Stimulated activated CD4-positive, alpha-beta T cell treated with anti-CD3 and anti-CD28 coated beads, Interleukin-2, amount 100 ng/mL, for 24 hours (primary cell): ENCODE measurements at regions not wholly inside any gene's neighbourhood (a gene's known extent, or its start where the extent isn't known, plus 50 kb on each side); places are given as distances from the start of the nearest gene placed in this dataset.

Experiments
- DNase-seq, 2 donors: peaks; one replicate each; pipeline ENCODE4 v3.0.0-alpha.2; 2020

DNA sequence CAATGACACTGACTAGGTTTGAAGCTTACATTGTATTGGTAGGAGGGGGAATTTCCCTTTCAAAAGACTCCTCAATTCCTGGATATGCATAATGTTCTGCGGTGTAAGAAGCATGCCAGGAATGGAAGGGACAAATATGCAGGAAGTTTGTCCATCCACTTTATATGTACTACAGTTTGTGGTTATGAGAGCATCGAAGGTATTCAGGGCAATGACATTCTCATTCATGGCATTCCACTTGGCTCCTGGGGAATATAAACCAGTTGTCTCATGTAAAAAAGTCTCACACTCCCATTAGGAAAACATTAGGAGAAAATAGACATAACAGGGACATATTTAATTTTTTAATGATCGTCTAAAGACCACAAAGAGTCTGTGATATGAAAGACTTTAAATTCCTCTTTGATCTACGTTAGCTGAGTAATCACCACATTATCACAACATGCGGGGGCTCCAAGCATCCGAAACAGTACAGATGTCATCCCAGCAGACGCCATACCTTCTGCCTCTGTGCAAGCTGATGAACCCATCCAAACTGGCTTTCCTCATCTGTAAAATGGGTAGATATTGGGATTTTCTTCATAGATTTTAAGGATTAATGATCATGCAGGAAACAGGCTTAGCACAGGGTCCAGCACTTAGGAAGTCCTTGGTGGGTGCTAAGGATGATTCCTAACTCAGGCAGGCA, 675.3 kb downstream of the INHBA start:
- DNase-seq, result no peak

DNA sequence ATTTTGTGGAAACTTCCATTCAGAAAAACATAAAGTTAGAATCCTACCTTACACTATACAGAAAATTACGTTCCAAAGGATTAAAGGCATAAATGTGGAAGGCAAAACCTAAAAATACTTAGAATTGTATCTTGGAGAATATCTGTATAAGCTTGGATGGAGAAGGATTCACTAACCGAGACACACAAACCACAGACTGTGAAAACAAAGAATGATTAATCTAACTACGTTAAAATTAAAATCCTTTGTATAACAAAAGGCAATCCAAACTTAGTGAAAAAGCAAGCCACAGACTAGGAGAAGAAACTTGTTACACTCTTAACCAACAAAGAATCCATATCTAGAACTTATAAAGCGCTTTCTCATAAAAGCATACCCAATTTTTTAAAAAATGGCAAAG, 678.8 kb downstream of the INHBA start:
- DNase-seq, result no peak

DNA sequence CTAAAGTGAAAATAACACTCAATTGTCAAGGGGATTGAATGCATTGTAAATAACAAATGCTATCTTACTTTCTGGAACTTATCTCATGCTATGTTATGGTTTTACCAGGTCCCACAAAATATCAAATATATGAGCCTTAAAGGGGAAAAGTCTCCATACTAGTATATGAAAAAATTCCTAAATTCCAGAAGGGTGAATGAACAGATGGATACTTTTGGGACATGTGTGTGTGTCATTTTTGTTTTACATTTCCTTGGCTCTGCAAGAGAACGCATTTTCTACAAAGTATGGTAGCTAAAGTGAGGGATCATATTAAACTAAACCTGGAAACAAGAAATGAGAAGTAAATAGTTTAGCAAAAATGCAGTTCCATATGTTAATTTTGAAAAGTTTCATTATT, 682.8 kb downstream of the INHBA start:
- DNase-seq, result no peak

DNA sequence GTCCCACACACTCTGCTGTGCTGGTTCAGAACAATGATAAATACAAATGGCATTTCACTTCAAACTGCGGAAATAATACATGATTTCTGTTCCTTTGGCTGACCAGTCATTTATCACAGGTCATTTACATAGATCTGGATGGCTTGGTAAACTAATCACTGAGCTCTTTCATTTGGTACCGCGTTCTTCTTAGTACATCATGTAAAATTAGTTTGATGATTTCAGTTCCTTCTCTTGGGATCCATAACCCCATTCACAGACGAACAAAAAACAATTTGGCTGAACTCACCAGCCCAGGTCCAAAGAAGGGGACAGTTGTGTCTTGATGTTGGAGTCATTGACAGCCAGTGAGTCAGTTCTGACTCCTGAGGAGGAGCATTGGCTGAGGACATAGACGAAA, 689.8 kb downstream of the INHBA start:
- no peak for DNase-seq

DNA sequence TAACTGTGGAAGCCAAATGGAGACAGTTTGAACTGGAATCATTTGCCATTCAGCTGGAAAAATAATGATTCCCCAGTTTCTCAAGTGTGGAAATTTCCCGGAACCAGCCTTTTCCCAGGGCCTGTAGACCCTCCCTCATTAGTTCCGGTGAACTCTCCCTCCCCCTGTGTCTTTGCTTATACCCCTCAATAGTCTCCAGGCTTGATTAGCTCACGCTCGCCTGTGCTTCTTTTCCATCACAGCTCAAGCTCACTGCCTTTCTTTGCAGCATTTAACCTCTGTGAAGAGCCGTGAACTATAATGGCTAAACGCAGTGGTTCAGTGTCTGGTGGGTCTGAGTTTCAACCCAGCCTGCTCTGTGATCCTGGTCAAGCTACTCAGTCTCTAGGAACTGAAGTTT, 690.8 kb downstream of the INHBA start:
- DNase-seq, result no peak

DNA sequence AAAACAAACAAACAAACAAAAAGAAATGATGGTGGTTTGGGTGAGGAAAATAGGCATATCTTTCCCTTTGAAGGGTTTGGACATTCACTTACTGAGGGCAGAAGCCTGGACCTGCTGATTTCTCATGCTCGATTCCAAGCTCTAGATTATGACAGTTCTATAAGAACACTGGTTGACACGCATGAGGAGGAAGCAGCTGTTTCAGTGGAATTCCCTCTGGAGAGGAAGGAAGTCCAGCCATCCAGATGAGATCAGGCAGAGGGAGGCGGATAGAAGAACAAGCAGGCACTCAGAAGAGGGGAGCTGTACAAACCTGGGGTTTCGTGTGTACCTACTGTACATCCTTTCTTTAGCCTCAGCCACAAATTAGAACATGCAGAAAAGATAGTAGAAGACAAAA, 691.9 kb downstream of the INHBA start:
- DNase-seq, result no peak

DNA sequence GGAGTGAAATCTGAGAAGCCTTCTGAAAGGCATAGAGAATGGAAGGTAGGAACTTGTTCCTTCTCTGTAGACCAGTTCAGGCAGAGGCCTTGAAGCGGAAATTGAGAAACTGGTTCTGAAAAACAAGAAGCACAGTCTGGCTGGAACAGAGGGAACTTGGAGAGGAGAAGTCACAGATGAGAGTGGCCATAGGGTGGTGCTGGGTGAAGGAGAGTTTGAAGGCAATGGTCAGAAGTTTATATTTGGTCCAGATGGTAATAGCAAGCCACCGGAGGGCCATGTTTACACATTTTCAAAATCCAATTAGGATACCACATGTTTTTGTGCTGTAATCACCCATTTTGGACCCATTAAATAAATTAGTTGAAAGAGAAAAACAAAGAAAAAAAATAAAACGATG, 692.5 kb downstream of the INHBA start:
- DNase-seq, result no peak

DNA sequence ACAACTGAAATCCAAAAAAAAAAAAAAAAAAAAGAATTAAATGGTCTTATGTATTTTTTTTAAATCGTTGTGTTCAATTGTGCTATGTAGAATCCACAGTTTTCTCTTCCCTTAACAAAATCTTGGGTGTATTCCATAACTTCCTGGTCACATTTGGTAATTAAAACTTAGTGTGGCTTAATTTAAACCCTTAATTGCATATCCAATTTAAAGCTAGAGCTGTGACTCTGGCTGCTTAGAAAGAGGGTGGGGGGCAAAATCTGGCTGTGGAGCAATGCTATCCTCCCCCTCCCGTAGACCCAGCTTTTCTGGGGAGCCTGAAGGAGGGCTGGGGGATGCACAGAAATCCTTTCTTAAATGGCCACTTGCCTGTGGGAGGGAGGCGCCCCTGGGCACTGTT, 695.1 kb downstream of the INHBA start:
- no peak for DNase-seq

DNA sequence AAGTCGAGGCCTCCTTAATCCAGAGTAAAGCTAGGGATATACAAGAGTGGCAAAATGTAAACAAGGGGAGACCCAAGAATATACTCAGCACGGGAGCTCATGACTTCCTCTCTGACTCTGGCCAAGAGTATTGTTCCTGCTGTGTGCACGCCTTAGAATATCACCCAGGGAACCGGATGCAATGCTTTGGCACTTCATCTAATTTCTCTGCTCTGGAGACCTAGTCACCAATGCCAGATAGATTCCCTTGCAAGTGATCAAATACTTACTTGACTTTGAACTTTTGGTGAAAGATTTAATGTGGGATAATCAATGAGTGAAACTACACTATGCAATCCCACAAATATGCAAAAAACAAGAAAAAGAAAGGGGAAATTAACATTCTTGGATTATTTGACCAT, 695.5 kb downstream of the INHBA start:
- no peak for DNase-seq

DNA sequence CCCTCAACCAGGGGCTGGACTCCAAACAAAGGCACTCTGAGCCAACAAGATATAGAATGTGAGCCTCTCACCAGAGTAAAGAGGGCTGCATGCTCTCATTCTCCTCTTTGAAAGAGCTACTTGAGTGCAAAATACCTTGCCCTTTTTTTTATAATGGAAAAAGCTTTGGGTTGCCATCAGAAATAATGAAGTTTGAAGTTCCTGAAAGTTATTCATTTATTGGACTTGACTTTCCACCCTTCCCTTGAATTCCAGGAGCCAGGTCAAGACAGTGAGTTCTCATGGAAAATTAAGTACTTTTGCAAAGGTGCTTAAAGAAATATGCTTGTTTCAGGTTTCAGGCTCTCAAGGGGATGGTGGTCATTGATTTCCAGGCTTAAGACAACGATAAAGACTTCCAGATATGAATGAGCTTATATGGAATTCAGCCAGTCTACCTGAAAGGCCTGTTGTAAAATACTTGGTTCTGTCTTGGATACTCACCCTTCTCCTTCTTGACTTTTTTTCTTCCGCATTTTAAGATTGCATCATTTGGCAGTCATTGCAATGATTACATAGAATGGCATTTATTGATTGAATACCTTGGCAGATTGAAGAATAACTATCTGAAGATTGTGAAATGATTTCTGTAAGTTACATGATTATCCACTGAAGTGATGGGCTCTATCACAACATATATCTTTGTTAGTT, 696.4 kb downstream of the INHBA start:
- DNase-seq, result no peak

DNA sequence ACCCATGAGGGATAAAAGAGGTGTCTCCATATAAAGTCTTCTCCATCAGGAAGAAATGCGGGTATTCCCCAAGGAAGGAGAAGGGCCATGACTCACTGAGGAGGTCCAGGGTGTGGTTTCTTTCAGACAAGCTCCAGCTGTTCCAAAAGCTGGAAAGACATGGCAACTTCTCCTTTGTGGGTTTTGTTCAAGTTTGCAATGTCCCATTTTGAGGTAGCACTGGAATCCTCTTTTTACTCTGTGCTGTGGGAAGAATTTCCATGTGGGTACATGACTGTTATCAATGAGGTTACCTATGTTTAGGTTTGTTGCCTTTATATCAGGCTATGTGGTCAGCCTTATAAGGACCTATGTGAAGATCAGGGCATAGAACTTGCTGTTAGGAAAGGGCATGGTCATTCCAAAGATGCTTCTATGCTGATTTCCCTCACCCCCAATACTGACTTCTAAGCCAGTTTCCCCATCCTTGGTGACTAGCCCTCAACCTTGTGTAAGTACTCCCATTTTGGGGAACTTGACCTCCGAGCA, 697.5 kb downstream of the INHBA start:
- DNase-seq, result no peak

DNA sequence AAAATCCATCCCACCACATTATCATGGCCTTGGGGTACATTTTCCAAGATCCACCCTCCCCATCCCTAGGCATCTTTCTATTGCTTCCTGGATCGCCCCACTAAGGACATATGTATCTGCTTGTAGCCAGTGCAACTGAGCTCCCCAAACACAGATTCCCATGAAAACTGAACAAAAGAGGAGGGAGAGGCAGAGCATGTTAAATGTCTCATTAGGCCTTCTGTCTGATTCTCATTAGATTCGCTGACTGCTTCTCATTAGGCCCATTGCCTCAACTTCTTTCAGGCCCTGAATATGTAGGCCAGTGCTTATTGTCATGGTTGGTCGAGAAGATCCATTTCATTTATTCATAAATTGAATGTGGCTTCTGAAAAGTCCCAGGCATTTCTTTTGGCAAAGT, 698.9 kb downstream of the INHBA start:
- no peak for DNase-seq

DNA sequence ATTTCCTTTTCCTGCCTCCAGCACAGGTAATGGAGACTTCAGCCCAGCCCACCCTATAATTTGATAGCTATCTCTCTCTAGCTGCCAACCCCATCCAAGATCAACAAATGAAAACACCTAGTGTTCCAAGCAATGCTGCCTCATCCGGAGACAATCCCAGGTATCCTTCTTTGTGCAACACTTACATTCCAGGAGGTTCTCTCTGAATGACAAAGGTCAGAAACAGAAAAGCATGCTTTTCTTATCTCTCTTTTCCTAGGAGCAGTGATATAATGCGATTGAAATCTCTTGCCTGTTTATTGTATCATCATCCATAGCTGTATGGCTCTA, 699.3 kb downstream of the INHBA start:
- DNase-seq, result no peak

DNA sequence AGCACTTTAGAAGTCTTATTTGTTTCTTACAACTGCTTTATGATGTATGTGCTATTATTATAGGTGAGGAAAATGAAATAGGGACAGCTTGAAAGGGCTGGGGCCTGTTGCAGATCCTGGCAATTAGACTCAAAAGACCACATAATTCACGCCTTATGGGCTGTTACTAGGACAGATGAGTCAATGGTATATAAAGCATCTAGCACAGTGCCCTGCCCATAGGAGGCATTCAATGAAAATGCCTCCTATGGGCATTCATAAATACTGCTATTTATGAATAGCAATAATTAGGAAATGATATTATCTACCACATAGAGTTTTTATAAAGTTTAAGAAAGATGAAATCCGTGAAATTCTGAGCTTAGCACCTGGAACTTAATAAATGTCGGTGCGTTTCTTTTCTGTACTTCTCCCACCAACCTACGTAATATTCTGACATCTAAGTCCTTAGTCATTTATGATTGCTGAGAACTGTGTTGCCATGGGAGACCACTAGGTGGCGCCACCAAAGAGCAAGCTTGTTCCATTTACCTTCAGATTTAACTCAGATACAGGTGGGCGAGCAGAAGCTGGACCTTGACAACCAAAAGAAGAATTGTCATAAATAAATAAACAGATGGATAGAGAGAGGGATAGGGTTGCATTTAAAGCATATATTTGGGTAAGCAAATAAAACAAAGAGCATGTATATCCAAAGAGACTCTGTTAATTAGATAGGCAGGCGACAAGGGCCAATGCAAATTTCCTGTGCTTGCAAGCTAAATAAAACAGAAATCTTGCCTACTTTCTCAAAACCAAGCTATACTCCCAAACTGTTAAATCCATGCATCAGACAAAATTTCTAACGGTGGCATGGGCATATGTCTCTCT, 699.9 kb downstream of the INHBA start:
- peak in 1 of 2 donors; percentile 47 for DNase-seq

DNA sequence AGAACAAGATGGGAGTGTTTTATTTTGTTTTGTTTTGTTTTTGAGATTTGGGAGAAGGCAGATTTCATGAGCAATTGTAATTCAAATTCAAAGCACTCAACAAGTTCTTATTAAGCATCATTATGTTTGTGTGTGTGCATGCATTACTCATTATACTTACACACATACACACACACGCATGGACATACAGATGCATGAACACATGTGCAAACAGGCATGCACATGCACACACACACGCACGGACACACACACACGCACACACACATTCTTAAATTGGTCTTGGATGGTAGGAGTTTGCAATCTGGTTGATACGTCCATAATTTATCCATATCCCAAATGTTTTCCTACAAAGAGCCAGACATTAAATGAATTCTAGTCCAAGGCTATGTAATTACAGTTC, 702.8 kb downstream of the INHBA start:
- no peak for DNase-seq

DNA sequence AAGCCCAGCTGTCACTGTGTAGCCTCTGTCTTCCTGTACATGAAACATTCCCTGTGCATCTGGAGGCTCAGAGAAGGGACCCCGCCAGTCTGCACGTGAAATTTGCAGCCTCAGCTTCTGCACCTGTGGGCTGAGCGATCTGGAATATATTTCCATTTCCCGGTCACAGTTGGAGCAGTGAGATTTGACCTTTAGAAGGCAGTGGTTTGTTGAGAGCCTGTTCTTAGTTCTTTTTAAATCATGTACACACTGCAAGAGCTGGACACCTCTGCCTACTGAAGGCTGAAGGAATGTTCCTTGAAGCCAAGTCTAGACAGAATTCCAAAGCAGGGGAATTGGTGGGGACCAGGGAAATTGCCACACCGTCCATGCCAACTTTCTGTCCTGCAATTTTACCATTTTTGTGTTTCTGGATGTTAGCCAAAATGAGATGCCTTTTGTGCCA, 706.6 kb downstream of the INHBA start:
- DNase-seq, result no peak

DNA sequence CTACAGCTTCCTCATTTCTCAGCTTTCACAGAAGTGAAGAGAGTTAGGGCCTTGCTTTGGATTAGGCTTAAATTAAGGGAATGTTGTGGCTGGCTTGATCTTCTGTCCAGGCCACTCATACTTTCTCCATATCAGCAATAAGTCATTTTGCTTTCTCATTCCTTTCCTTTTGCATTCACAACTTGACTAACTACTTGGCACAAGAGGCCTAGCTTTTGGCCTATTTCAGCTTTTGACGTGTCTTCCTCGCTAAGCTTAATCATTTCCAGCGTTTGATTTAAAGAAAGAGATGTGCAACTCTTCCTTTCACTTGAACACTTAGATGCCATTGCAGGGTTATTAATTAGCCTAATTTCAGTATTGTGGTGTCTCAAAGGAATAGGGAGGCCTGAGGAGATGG, 712.0 kb downstream of the INHBA start:
- no peak for DNase-seq

DNA sequence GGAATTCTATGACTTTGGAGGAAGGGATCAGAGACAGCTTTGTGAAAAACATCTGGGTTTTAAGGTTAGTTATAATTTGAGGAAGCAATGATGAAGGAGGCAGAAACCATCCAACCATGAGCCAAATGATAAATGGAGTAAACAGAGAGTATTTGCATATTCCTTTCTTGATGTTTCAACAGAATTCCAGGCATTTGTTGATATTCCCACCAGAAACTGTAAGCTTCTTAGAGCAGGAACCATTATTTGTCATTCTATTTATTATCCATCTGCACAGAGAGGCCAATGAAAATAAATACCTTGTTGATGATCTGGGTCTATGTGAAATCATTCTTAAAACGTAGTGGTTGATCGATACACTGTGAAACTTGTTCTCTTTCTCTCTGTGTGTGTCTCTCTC, 715.3 kb downstream of the INHBA start:
- DNase-seq, result no peak

DNA sequence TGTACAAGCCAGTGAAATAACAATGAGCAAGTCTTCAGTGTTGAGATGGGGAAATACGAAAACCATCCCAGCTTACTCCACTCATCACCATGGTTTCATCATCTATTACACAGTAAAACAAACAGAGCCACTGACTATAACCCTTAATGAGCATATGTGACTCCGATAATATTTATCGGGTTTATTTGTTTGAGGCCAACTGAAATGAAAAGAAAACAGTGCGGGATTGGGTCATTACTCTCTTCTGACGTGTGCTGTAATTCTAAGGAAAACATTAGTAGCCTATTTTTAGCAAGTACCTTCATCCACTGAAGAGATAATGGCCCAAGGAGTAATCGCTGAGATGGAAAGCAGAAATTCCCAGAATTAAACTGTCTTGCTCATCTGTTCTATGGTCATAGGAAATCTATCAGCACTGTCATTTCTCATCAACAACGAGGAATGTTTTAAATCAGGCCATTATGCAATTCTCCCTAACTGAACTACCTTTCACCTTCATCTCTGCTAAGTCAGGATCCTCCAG, 716.5 kb downstream of the INHBA start:
- no peak for DNase-seq

DNA sequence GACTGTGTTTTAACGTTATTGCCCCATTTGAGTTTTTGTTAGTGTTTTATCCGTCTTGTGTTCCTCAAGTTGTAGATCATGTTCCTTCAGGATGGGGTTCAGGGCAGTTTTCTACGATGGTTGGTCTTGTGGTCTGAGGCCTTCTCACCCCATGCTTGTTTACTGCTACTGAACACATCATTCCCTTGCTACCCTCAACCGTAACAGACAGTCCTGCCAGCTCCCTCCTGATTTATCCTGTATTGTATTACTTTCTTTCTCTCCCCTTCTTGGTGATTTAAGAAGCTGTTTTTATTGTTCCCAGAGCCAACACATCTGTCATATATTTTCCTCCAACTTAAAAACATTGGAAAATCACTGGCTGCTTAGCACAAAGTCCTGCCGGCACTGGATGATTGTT, 719.8 kb downstream of the INHBA start:
- no peak for DNase-seq

DNA sequence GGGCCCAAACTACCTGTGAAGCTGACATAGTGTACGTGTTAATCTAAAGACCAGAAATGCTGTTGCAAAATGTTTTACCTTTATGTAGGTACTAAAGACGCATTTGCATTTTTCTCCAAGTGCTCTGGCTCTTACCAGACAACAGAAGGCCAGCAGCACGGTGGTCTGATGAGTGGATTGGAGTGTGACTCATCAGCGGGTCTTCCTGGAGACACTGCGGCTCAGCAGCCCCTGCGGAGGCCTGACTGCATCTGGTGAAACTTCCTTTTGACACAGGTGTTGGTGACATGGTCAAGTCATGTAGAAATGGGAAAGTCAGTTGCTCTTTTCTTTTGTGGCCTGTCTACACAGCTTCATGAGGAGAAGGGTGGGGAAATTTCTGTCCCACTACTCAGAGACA, 723.6 kb downstream of the INHBA start:
- DNase-seq, result no peak

DNA sequence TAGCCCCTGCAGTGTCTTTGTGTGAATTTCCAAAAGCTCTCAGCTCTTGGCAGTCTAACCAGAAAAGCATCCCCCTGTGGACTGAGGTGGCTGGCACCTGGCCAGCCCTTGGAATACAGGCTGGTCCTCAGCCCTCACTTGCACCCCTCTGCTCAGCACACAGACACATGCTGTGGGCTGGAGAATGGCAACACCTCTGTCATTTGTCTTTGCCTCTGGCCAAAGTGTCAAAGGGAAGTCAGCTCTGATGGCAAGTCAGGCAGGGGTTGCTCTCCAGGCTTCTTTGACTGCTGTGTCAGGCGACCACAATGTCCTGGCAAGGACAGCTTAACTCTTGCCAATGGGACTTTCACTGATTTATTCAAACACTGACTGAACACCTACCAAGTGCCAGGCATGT, 724.8 kb downstream of the INHBA start:
- DNase-seq, result no peak

DNA sequence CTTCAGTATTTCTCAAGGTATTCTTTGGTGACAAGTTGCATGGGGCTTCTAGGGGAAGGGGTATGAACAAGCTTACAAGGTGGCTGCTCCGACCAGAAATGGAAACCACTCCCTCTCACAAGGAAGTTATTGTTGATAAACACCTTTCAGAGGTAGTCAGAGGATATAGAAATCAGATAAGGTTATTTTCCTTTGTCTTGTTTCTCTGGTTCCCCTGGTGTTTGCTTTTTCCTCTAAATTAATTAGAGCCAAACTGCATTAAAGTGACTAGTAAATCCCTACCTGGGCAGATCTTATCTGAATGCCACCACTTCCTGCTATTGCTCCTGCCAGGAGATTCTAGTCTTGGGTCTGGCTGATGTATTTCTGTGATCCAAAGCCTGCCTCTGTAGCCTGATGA, 725.4 kb downstream of the INHBA start:
- DNase-seq, result no peak

DNA sequence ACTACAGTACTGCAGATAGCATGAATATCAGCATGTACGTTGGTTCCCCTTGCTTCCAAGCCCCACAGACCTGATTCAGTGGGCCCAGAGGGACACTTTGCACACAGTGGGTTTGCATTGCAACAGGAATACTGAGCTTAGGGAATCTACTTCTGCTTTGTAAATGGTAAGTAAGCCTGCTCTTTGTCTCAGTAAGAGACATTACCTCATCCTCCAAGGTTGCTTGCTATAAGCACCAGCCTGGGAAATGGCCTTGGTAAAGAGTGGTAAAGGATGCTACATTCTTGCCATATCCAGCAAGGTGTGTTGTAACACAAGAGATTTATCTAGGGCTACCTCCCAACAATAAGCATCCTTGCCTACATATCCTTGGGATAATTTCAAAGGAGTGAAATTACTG, 730.5 kb downstream of the INHBA start:
- DNase-seq, result no peak
